ENCODE measurements at regions not wholly inside any gene's neighbourhood (a gene's known extent, or its start where the extent isn't known, plus 50 kb on each side); places are given as distances from the start of the nearest gene placed in this dataset.

DNA sequence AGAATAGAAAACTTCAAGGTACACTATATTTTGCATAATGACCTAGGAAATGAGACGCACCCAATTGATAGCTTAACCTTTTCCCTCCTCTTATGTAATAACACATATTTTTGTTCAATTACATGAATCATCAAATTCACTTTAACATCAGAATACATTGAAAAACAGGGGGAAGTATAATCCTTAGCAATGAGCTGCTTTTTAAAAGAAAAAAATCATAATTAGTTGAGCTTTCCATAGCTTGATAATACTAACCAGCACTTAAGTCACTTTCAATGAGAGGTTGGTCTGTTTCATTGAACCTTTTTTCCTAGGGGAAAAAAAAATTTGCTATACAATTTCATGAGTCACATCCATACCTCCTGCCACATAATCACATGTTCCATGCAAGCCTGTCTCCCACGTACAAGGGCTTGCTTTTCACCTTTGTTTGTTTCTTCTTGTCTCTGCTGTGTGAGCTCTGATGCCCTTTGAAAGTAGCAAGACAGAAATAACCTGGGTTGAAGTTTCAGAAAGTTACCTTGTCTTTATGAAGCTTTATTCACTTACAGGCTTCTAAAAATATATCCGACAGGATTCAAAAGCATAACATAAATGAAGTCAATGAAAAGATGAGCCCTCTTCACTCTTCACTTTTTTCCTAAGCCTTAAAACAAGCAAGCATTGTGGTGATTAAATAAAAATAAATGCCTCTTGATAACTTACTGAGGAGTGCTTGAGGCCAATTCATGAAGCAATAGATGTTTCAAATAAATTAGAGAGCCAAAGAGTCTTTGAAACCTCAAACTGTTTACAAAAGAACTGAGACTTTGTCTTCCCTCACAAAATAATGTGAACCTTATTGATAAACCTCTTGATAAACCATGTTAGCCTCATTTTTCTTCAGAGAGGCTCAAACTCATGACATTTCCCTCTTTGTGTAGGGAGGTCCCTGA lies 108.5 kb downstream of the FEM1C start:
- Histone ChIP-seq H3K14ac (ENCODE audit: insufficient read depth, low read length) (no peak overlapping the region), H3K9ac (ENCODE audit: extremely low read depth, insufficient read length, low read length) (no peak overlapping the region), H4K20me1 (ENCODE audit: control insufficient read depth, insufficient read depth, insufficient read length) (no peaks in the 10 kb centered on the region), H3K4ac (ENCODE audit: low read depth, low read length) (no peak overlapping the region), H3K56ac (ENCODE audit: insufficient read length, low read depth, low read length) (no peak overlapping the region), H2BK15ac (ENCODE audit: low read depth, low read length) (no peak overlapping the region), H2BK12ac (ENCODE audit: insufficient read length, low read depth, low read length) (no peak overlapping the region), H3K79me2 (ENCODE audit: insufficient read depth, low read length) (no peaks in the 10 kb centered on the region), H4K8ac (replicated peaks; ENCODE audit: insufficient read length, low read depth, low read length) (no peak overlapping the region), H2AFZ (ENCODE audit: low read length) (no peak overlapping the region), H2BK5ac (ENCODE audit: insufficient read length, low read length) (no peak overlapping the region), H4K91ac (ENCODE audit: insufficient read length, low read depth, low read length) (no peak overlapping the region), H3K79me1 (ENCODE audit: insufficient read depth, low read depth, low read length, poor library complexity, severe bottlenecking) (no peaks in the 10 kb centered on the region), H2BK20ac (ENCODE audit: low read depth, low read length, poor library complexity, severe bottlenecking) (no peak overlapping the region), H2BK120ac (ENCODE audit: low read depth, low read length, poor library complexity, severe bottlenecking) (no peak overlapping the region), H3K23ac (ENCODE audit: insufficient read length, low read depth, low read length) (no peak overlapping the region), H3K23me2 (ENCODE audit: insufficient read length, low read depth, low read length, poor library complexity, severe bottlenecking) (no peaks in the 10 kb centered on the region), H4K5ac (ENCODE audit: insufficient read length, low read depth, low read length) (no peak overlapping the region), H2AK5ac (ENCODE audit: insufficient read length, low read length) (no peak overlapping the region), H3K4me2 (ENCODE audit: insufficient read depth, insufficient read length, low read length) (no peak overlapping the region), H3K9me3 (ENCODE audit: control insufficient read depth, low read depth, low read length) (no peaks in the 10 kb centered on the region), H3K27me3 (ENCODE audit: insufficient read depth, low read length) (no peaks in the 10 kb centered on the region), H3K27ac (ENCODE audit: insufficient read length, low read depth, low read length) (no peak overlapping the region), H3T11ph (ENCODE audit: low read length) (no peak overlapping the region), H3K18ac (ENCODE audit: insufficient read length, low read depth, low read length) (no peak overlapping the region), H3K4me1 (ENCODE audit: insufficient read depth, low read length) (no peaks in the 10 kb centered on the region)
- H3K36me3 Mint-ChIP-seq (ENCODE audit: insufficient read depth in 1 of 3, low read depth in 3 of 3), result peaks cover 0 to 26% (median 13%) of the 10 kb centered on the region in 3 experiments; a peak in 5 of 7 replicates
- no peaks in the 10 kb centered on the region; the same call in 1 of the 2 replicates for H3K27me3 Mint-ChIP-seq (ENCODE audit: low read depth)
- H3K9me3 Mint-ChIP-seq, result peaks cover 20 to 21% of the 10 kb centered on the region in 2 experiments
- H3K27ac Mint-ChIP-seq, result 0 out of 7 replicates have a peak overlapping the region, but pooled peaks of 1 of the 3 experiments have one; percentile 12
- no peak for DNase-seq
- no peaks in the 10 kb centered on the region for H3K4me1 Mint-ChIP-seq
- TF ChIP-seq, protein P1, sequence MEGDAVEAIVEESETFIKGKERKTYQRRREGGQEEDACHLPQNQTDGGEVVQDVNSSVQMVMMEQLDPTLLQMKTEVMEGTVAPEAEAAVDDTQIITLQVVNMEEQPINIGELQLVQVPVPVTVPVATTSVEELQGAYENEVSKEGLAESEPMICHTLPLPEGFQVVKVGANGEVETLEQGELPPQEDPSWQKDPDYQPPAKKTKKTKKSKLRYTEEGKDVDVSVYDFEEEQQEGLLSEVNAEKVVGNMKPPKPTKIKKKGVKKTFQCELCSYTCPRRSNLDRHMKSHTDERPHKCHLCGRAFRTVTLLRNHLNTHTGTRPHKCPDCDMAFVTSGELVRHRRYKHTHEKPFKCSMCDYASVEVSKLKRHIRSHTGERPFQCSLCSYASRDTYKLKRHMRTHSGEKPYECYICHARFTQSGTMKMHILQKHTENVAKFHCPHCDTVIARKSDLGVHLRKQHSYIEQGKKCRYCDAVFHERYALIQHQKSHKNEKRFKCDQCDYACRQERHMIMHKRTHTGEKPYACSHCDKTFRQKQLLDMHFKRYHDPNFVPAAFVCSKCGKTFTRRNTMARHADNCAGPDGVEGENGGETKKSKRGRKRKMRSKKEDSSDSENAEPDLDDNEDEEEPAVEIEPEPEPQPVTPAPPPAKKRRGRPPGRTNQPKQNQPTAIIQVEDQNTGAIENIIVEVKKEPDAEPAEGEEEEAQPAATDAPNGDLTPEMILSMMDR (conservative IDR thresholded peaks at IDR 0.05), result no peak
- WGBS (ENCODE audit: extremely low coverage, insufficient read length, low lambda C conversion rate), result no CpG with 5 or more reads among the region's 3 CpGs
- H3K4me3 Mint-ChIP-seq, result no peak overlapping the region
